GM12878 (cell line): ENCODE measurements at regions not wholly inside any gene's neighbourhood (a gene's known extent, or its start where the extent isn't known, plus 50 kb on each side); places are given as distances from the start of the nearest gene placed in this dataset.

ENCODE experiments used
- ATAC-seq: fragments of 200-7000 bp; cut with Tn5 transposase; 3 replicates; pipeline ENCODE4 v1.9.1; 2020; ENCODE audit warnings: mild to moderate bottlenecking, moderate library complexity
- BruUV-seq: library from RNA; stranded (reverse); fragments of 400-500 nt; replicated peaks from 2 replicates; lab custom pipeline; 2021; lab: Mats Ljungman, UMichigan
- CTCF ChIA-PET: fragments of 300-600 bp; sonication (Branson Sonifier 250); formaldehyde crosslinking; extraction: SDS; loops from one replicate; lab custom pipeline; 2021; ENCODE audit warnings: inconsistent platforms; lab: Yijun Ruan, JAX
- POLR2A ChIA-PET: fragments of 350-600 bp; formaldehyde crosslinking; extraction: SDS; loops from one replicate; lab custom pipeline; 2021; ENCODE audit warnings: inconsistent platforms; lab: Charles Lee
- RAD21 ChIA-PET: fragments of 300-600 bp; sonication (Branson Sonifier 250); formaldehyde crosslinking; loops from one replicate; lab custom pipeline; 2023; ENCODE audit warnings: antibody characterized with exemption; ENCODE audit not compliant: unreplicated experiment; lab: Charles Lee
- SMC1A ChIA-PET: fragments of 300-600 bp; sonication (Branson Sonifier 250); formaldehyde crosslinking; loops from one replicate; lab custom pipeline; 2023; ENCODE audit not compliant: unreplicated experiment, uncharacterized antibody; lab: Charles Lee
- DNase-seq: peaks from one replicate; pipeline ENCODE4 v3.0.0-alpha.2; 2011; ENCODE audit warnings: low read depth, low spot score
- FAIRE-seq: peaks from 3 replicates; lab custom pipeline; 2011; peaks lifted over from hg19 to GRCh38; lab: Jason Lieb, UNC
- H2AFZ ChIP-seq: 2 replicates; pipeline ENCODE4 v1.6.0; 2011; ENCODE audit warnings: low read depth, low read length, control low read depth; ENCODE audit not compliant: control insufficient read depth
- H3K27ac ChIP-seq: 2 replicates; pipeline ENCODE4 v1.5.1; 2011; ENCODE audit warnings: control low read depth; ENCODE audit not compliant: control insufficient read depth, insufficient read depth
- H3K27me3 ChIP-seq, 2 experiments: replicated peaks in 1 of 2; 2 replicates each; pipeline versions ENCODE4 v1.6.0 to v1.6.1; 2011; ENCODE audit warnings: low read length in 1 of 2; ENCODE audit not compliant: control insufficient read depth in 2 of 2, insufficient read depth in 2 of 2
- H3K36me3 ChIP-seq, 2 experiments: 2 replicates each; pipeline ENCODE4 v1.5.1; 2011; ENCODE audit warnings: low read length in 1 of 2; ENCODE audit not compliant: control insufficient read depth in 2 of 2, insufficient read depth in 2 of 2
- H3K4me1 ChIP-seq: 2 replicates; pipeline ENCODE4 v1.6.1; 2011; ENCODE audit warnings: mild to moderate bottlenecking, low read length, moderate library complexity, mixed read lengths; ENCODE audit not compliant: control insufficient read depth, insufficient read depth
- H3K4me2 ChIP-seq: 2 replicates; pipeline ENCODE4 v1.6.0; 2011; ENCODE audit warnings: control low read depth; ENCODE audit not compliant: control insufficient read depth, insufficient read depth
- H3K4me3 ChIP-seq: fragments of 200-600 bp; sonication (generic); 2 replicates; pipeline ENCODE4 v1.5.1; 2016
- H3K79me2 ChIP-seq: 2 replicates; pipeline ENCODE4 v1.6.0; 2011; ENCODE audit warnings: low read length; ENCODE audit not compliant: control insufficient read depth, insufficient read depth
- H3K9ac ChIP-seq: 2 replicates; pipeline ENCODE4 v1.8.0; 2011; ENCODE audit warnings: low read length, control low read depth, mixed read lengths; ENCODE audit not compliant: control insufficient read depth, insufficient read depth
- H3K9me3 ChIP-seq: replicated peaks from 3 replicates; pipeline ENCODE4 v1.5.1; 2011; ENCODE audit warnings: mild to moderate bottlenecking, low read length; ENCODE audit not compliant: control insufficient read depth, insufficient read depth
- H4K20me1 ChIP-seq: 2 replicates; pipeline ENCODE4 v1.6.0; 2011; ENCODE audit not compliant: control insufficient read depth, insufficient read depth
- CHD1 ChIP-seq: IDR thresholded peaks from 2 replicates; pipeline ENCODE4 v1.6.1; 2012; ENCODE audit warnings: low read depth, low read length, improper control_type of control experiment
- EED ChIP-seq: sonication (generic); IDR thresholded peaks from 2 replicates; pipeline ENCODE4 v1.6.1; 2016; ENCODE audit warnings: antibody characterized with exemption, low read depth
- GABPA ChIP-seq: IDR thresholded peaks from 2 replicates; pipeline ENCODE4 v1.6.1; 2014; ENCODE audit warnings: antibody characterized with exemption, low read depth, mild to moderate bottlenecking, inconsistent platforms
- HCFC1 ChIP-seq: fragments of 150-350 bp; IDR thresholded peaks from 2 replicates; pipeline ENCODE4 v1.6.1; 2014; ENCODE audit warnings: low read length
- HDGF ChIP-seq: fragments of 450-650 bp; IDR thresholded peaks from 2 replicates; pipeline ENCODE4 v1.6.1; 2016; ENCODE audit warnings: antibody characterized with exemption
- MTA2 ChIP-seq: fragments of 450-650 bp; IDR thresholded peaks from 2 replicates; pipeline ENCODE4 v1.6.1; 2016; ENCODE audit warnings: low read depth, mild to moderate bottlenecking, moderate library complexity
- NBN ChIP-seq: fragments of 450-650 bp; IDR thresholded peaks from 2 replicates; pipeline ENCODE4 v1.6.1; 2016
- NFIC ChIP-seq: IDR thresholded peaks from 2 replicates; pipeline ENCODE4 v1.6.1; 2012; ENCODE audit warnings: low read depth, mild to moderate bottlenecking, inconsistent platforms, low read length, moderate library complexity
- POLR2A ChIP-seq: IDR thresholded peaks from 2 replicates; pipeline ENCODE4 v1.6.1; 2011; ENCODE audit warnings: low read depth, mild to moderate bottlenecking, low read length
- RFX5 ChIP-seq: IDR thresholded peaks from 2 replicates; pipeline ENCODE4 v1.6.1; 2011; ENCODE audit warnings: low read depth, low read length, improper control_type of control experiment
- SKIL ChIP-seq: fragments of 450-650 bp; IDR thresholded peaks from 2 replicates; pipeline ENCODE4 v1.6.1; 2017; ENCODE audit warnings: mild to moderate bottlenecking, low read depth, inconsistent platforms; ENCODE audit not compliant: poor library complexity, severe bottlenecking
- TCF12 ChIP-seq: IDR thresholded peaks from 2 replicates; pipeline ENCODE4 v1.6.1; 2011; ENCODE audit warnings: low read depth, mild to moderate bottlenecking, low read length
- ZBED1 ChIP-seq: IDR thresholded peaks from 2 replicates; pipeline ENCODE4 v1.6.1; 2016; ENCODE audit warnings: borderline replicate concordance
- ZZZ3 ChIP-seq: IDR thresholded peaks from 2 replicates; pipeline ENCODE4 v1.6.1; 2011; ENCODE audit warnings: low read depth; ENCODE audit not compliant: control insufficient read depth, insufficient read length
- WGBS: methylation state at CpG from one replicate; pipeline ENCODE4 v1.1.6; 2016; ENCODE audit warnings: low lambda C conversion rate; ENCODE audit not compliant: insufficient replicate concordance, insufficient coverage; ENCODE audit errors: missing lambda C conversion rate; 5-methylcytosine and 5-hydroxymethylcytosine counted together
- in situ Hi-C: fragments of 300-500 bp; cut with MboI; formaldehyde crosslinking; loops from 9 replicates; pipeline ENCODE4 v1.14.3; 2018; ENCODE audit warnings: mixed read lengths
- intact Hi-C: fragments of 100-400 bp; cut with micrococcal nuclease; formaldehyde crosslinking; loops from one replicate; pipeline ENCODE4 v1.14.2; 2022; ENCODE audit not compliant: unreplicated experiment

DNA sequence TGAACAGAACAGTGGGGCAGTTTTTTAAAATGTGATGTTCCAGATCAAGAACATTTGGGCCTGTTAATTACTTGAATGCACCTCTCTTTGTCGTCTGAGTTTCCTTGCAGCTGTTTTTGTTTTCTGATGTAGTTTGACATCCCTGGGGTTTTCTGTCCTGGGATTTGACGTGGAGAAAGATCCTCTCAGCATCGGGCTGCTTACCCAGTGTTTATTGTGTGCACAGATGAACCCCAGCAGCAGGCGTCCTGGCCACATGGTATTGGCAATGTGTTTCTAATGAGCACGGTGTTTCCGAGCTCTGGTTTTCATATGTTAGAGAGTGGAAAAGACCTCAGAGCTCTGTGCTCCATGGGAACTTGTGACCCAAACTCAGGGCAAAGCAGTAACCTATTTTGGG, 191.1 kb upstream of the IRX3 start:
- no peaks in the 10 kb centered on the region for H3K79me2 ChIP-seq
- no peak overlapping the region for H3K4me2 ChIP-seq
- FAIRE-seq (no peak), DNase-seq (no peak), ATAC-seq (no peak)
- intact Hi-C loops (no loop called here), in situ Hi-C loops (no loop called here)
- ChIA-PET SMC1A (no interaction called here), POLR2A (no interaction called here), RAD21 (no interaction called here), CTCF (no interaction called here)
- H3K9ac ChIP-seq: no peak overlapping the region
- no peaks in the 10 kb centered on the region for H3K36me3 ChIP-seq
- TF ChIP-seq CHD1 (no peak), SKIL (no peak), EED (no peak), ZZZ3 (no peak), ZBED1 (no peak), MTA2 (no peak), HCFC1 (no peak), TCF12 (no peak), NBN (no peak), NFIC (no peak), POLR2A (no peak), GABPA (no peak), HDGF (no peak), RFX5 (no peak)
- no peaks in the 10 kb centered on the region for H3K27me3 ChIP-seq
- no peaks in the 10 kb centered on the region for H3K4me1 ChIP-seq
- WGBS: 38% methylated on average over 6 of the region's 6 CpGs
- H3K4me3 ChIP-seq: no peak overlapping the region
- H4K20me1 ChIP-seq: no peaks in the 10 kb centered on the region
- no peak overlapping the region for H3K27ac ChIP-seq
- no peaks in the 10 kb centered on the region for H3K9me3 ChIP-seq
- no TSS peak for BruUV-seq
- H2AFZ ChIP-seq: no peak overlapping the region
